Heart right ventricle (tissue), 16 donors: ENCODE measurements at regions not wholly inside any gene's neighbourhood (a gene's known extent, or its start where the extent isn't known, plus 50 kb on each side); places are given as distances from the start of the nearest gene placed in this dataset.
"Not testable (repeated sequence)": the region's sequence is repeated elsewhere in the genome, so short reads cannot be mapped to it uniquely, and the experiment has no call there.

Experiments
- ATAC-seq, 8 donors: fragments of 200-7000 bp; cut with Tn5 transposase; one replicate each; pipeline ENCODE4 v1.9.1; 2020; ENCODE audit warnings: mild to moderate bottlenecking in 8 of 8, moderate library complexity in 8 of 8, moderate number of reproducible peaks in 1 of 8
- DNase-seq, 2 donors: peaks; one replicate each; pipeline ENCODE4 v3.0.0-alpha.2; 2020
- H3K27ac ChIP-seq, 10 donors: fragments of 200-600 bp; sonication (generic) in 2 of 10; one replicate each; pipeline versions ENCODE4 v1.5.0 to v1.8.0; 2020 to 2022; ENCODE audit warnings: mild to moderate bottlenecking in 3 of 10
- H3K27me3 ChIP-seq, 7 donors: fragments of 200-600 bp; one replicate each; pipeline ENCODE4 v1.8.0; 2021 to 2022; ENCODE audit warnings: mild to moderate bottlenecking in 2 of 7
- H3K36me3 ChIP-seq, 9 donors: fragments of 200-600 bp; sonication (generic) in 1 of 9; one replicate each; pipeline versions ENCODE4 v1.5.0 to v1.8.0; 2020 to 2022; ENCODE audit warnings: mild to moderate bottlenecking in 2 of 9
- H3K4me1 ChIP-seq, 9 donors: fragments of 200-600 bp; sonication (generic) in 1 of 9; one replicate each; pipeline versions ENCODE4 v1.5.0 to v1.8.0; 2020 to 2022; ENCODE audit warnings: mild to moderate bottlenecking in 4 of 9
- H3K4me3 ChIP-seq, 10 donors: fragments of 200-600 bp; sonication (generic) in 2 of 10; one replicate each; pipeline versions ENCODE4 v1.5.0 to v1.8.0; 2020 to 2022; ENCODE audit warnings: mild to moderate bottlenecking in 7 of 10, moderate library complexity in 2 of 10
- H3K9me3 ChIP-seq, 11 donors: fragments of 200-600 bp in 10 of 11; sonication (generic) in 2 of 11; one replicate each; pipeline versions ENCODE4 v1.5.0 to v1.8.0; 2013 to 2022; ENCODE audit warnings: mild to moderate bottlenecking in 2 of 11, control low read depth in 1 of 11, moderate library complexity in 1 of 11
- WGBS, 2 donors: extraction: QIAGEN DNeasy Blood & Tissue Kit; methylation state at CpG; one replicate each; pipeline ENCODE4 v1.1.7; 2013; ENCODE audit warnings: inconsistent platforms in 1 of 2; 5-methylcytosine and 5-hydroxymethylcytosine counted together
- intact Hi-C, 10 donors: fragments of 100-400 bp; cut with DNase I; formaldehyde crosslinking; loops; one replicate each; pipeline versions ENCODE4 v1.11.1 to v1.14.2; 2022
- TF ChIP-seq, protein P1 (sequence below), 9 donors: fragments of 200-600 bp; sonication (generic) in 2 of 9; IDR thresholded peaks; one replicate each; pipeline versions ENCODE4 v1.5.0 to v1.8.0; 2021 to 2022; ENCODE audit warnings: antibody characterized with exemption in 9 of 9, mild to moderate bottlenecking in 5 of 9, moderate library complexity in 1 of 9
- donor health status: Arrhythmogenic right ventricular cardiomyopathy.
- donor health status: ischemic (EF 13 %, LVEDD 7.1; RV severe dilation, severe dysfunction).
- donor health status: healthy with polysubstance abuse.
- donor health status: DM: no; HTN: yes; CAD: no.
- donor health status: DM: no; HTN: no; CAD: no.
- donor health status: ischemic (EF 25% LVEDD 6.9; RV normal size, moderate dysfunction).
- donor health status: ischemic (EF 25% LVEDD 5.7; RV mildly dilated, moderate dysfunction).
- donor health status: healthy.
- donor health status: DM: yes; HTN: yes; CAD: no.
- donor health status: Ischemic cardiomyopathy.
- donor health status: ischemic (EF 35%, LVEDD 5.7; RV mildly dilated, moderate dysfunction).
- donor health status: nonischemic (EF 11% LVEDD 7.7; RV severe dilation, severe dysfunction).
- donor health status: DM: yes; HTN: yes; CAD: no.
- donor health status: PGD.
- donor health status: ischemic (EF 29% LVEDD 5.4; RV normal size, mild dysfunction).
- donor health status: nonischemic (EF 23%, LVEDD 6.1; RV moderate dilation, normal function).

DNA sequence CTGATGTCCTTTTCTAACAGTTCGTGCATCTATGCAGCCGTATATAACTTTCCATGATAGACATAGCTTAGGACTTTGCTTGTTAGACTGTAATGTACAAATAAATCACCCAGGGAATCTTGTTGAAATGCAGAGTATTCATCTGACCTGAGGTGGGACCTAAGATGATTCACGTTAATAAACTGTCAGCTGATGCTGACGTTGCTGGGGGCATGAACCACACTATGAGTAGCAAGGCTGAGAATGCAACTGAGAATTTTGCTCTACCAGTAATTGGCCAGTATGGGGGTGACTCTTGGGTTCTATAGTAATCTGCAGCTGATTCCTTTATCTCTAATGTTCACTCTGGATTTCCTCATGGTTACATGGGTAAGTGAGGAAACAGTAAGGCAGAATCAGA is 130.1 kb upstream of the MALRD1 start:
- TF ChIP-seq, protein P1, sequence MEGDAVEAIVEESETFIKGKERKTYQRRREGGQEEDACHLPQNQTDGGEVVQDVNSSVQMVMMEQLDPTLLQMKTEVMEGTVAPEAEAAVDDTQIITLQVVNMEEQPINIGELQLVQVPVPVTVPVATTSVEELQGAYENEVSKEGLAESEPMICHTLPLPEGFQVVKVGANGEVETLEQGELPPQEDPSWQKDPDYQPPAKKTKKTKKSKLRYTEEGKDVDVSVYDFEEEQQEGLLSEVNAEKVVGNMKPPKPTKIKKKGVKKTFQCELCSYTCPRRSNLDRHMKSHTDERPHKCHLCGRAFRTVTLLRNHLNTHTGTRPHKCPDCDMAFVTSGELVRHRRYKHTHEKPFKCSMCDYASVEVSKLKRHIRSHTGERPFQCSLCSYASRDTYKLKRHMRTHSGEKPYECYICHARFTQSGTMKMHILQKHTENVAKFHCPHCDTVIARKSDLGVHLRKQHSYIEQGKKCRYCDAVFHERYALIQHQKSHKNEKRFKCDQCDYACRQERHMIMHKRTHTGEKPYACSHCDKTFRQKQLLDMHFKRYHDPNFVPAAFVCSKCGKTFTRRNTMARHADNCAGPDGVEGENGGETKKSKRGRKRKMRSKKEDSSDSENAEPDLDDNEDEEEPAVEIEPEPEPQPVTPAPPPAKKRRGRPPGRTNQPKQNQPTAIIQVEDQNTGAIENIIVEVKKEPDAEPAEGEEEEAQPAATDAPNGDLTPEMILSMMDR (IDR thresholded peaks at IDR 0.05): no peak
- intact Hi-C loops: no loop called here
- H3K27ac ChIP-seq: no peak overlapping the region
- no peak overlapping the region for H3K4me3 ChIP-seq
- 70 to 71% methylated on average over 4 of the region's 4 CpGs for WGBS, 2 donors
- no peaks in the 10 kb centered on the region for H3K27me3 ChIP-seq
- peaks cover 0 to 12% (median 0%) of the 10 kb centered on the region in 11 donors for H3K9me3 ChIP-seq
- no peak for ATAC-seq
- no peaks in the 10 kb centered on the region for H3K36me3 ChIP-seq
- DNase-seq: no peak
- H3K4me1 ChIP-seq: no peaks in the 10 kb centered on the region

DNA sequence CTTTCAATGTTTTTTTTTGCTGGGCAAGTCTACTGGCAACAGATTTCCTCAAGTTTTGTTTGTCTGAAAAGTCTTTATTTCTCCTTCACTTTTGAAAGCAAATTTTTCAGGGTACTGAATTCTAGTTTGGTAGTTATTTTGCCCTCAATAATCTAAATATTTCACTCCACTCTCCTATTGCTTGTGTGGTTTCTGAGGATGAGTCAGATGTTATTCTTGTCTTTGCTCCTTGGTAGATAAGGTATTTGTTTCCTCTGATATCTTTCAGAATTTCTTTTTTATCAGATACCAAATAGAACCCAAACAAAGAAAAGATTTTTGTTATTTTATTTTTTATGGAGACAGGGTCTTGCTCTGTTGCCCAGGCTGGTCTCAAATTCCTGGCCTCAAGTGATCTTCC is 99.2 kb upstream of the MALRD1 start:
- H3K4me3 ChIP-seq: no peak overlapping the region

DNA sequence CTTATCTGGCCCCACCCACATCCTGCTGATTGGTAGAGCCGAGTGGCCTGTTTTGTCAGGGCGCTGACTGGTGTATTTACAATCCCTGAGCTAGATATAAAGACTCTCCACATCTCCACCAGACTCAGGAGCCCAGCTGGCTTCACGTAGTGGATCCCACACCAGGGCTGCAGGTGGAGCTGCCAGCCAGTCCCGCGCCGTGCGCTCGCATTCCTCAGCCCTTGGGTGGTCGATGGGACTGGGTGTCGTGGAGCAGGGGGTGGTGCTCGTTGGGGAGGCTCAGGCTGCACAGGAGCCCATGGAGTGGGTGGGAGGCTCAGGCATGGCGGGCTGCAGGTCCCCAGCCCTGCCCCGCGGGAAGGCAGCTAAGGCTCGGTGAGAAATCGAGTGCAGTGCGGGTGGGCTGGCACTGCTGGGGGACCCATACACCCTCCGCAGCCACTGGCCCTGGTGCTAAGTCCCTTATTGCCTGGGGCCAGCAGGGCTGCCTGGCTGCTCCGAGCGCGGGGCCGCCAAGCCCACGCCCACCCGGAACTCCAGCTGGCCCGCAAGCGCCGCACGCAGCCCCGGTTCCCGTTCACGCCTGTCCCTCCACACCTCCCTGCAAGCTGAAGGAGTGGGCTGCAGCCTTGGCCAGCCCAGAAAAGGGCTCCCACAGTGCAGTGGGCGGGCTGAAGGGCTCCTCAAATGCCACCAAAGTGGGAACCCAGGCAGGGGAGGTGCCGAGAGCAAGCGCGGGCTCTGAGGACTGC is 97.4 kb upstream of the MALRD1 start:
- H3K4me1 ChIP-seq, ATAC-seq, H3K27ac ChIP-seq, H3K4me3 ChIP-seq, intact Hi-C loops, DNase-seq, H3K27me3 ChIP-seq, H3K36me3 ChIP-seq: not testable (repeated sequence)
- peaks cover 0 to 16% (median 0%) of the 10 kb centered on the region in 11 donors for H3K9me3 ChIP-seq
- 90 to 92% methylated on average over 35 of the region's 35 CpGs for WGBS, 2 donors

More for the DNA sequence above, 99.2 kb upstream of the MALRD1 start:
- peaks cover 0 to 20% (median 0%) of the 10 kb centered on the region in 11 donors for H3K9me3 ChIP-seq
- no peak for ATAC-seq
- no peaks in the 10 kb centered on the region for H3K36me3 ChIP-seq
- no peaks in the 10 kb centered on the region for H3K27me3 ChIP-seq
- TF ChIP-seq, protein P1 (IDR thresholded peaks at IDR 0.05): no peak
- H3K4me1 ChIP-seq: no peaks in the 10 kb centered on the region
- no peak overlapping the region for H3K27ac ChIP-seq
- no peak for DNase-seq
- intact Hi-C loops: no loop called here

DNA sequence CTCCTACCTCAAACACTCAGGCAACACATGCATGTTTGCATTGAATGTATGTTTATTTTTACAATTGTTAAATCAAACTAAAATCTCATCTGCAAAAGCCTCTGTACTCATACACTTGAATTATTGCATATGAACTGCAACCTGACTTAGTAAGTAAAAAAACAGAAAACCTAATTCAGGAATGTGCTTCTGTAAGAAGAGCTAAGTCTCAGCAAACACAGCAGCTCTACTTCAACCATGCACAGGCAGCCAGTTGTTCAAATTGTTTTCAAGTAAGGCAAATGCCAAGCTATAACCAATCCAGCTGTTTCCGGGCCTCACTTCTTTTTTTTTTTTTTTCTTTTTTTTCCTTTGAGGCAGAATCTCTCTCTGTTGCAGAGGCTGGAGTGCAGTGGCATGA is 93.5 kb upstream of the MALRD1 start:
- H3K27ac ChIP-seq: no peak overlapping the region
- H3K9me3 ChIP-seq: no peaks in the 10 kb centered on the region
- TF ChIP-seq, protein P1 (IDR thresholded peaks at IDR 0.05): no peak
- H3K4me1 ChIP-seq: peaks cover 0 to 5% (median 0%) of the 10 kb centered on the region in 9 donors
- no peaks in the 10 kb centered on the region for H3K36me3 ChIP-seq
- DNase-seq (no peak), ATAC-seq (no peak)
- no peak overlapping the region for H3K4me3 ChIP-seq
- no peaks in the 10 kb centered on the region for H3K27me3 ChIP-seq
- intact Hi-C loops: no loop called here
- WGBS, 2 donors: 56 to 60% methylated on average over 1 of the region's 1 CpG

DNA sequence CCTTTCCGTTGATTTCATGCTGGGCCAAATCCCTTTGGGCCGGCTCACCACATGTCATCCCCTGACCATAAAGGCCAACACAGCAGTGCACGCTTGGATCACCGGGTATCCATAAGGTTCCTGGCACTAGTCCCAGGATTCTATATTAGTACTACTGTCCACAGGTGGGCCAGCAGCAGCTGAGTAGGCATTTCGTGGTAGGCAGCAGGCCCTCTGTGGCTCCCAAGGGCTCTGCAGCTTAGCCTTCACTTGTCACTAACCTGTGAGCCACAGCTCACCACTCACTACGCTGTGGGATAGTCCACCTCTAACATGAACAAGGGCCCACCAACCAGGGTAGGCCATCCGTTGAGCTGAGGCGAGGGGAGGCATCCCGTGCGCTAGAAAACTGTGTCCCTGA is 89.2 kb upstream of the MALRD1 start:
- H3K4me3 ChIP-seq: no peak overlapping the region
- H3K27me3 ChIP-seq: no peaks in the 10 kb centered on the region
- H3K9me3 ChIP-seq: peaks cover 0 to 8% (median 0%) of the 10 kb centered on the region in 11 donors
- no peaks in the 10 kb centered on the region for H3K36me3 ChIP-seq
- no peak overlapping the region for H3K27ac ChIP-seq
- DNase-seq: no peak
- TF ChIP-seq, protein P1 (IDR thresholded peaks at IDR 0.05): no peak
- peaks cover 0 to 5% (median 0%) of the 10 kb centered on the region in 9 donors for H3K4me1 ChIP-seq
- 90 to 91% methylated on average over 10 of the region's 10 CpGs for WGBS, 2 donors
- intact Hi-C loops: no loop called here
- ATAC-seq: no peak
